Thyroid gland (tissue), 4 donors: ENCODE measurements at regions not wholly inside any gene's neighbourhood (a gene's known extent, or its start where the extent isn't known, plus 50 kb on each side); places are given as distances from the start of the nearest gene placed in this dataset.

ENCODE experiments used
- DNase-seq, 2 donors: peaks; one replicate each; pipeline ENCODE4 v3.0.0-alpha.2; 2019
- H3K27ac ChIP-seq, 3 donors: fragments of 200-600 bp; sonication (generic); 1 replicate in 2 of 3; 2 replicates in 1 of 3; pipeline ENCODE4 v1.5.1; 2016 to 2019; ENCODE audit warnings: mild to moderate bottlenecking in 1 of 3, moderate library complexity in 1 of 3
- H3K27me3 ChIP-seq: fragments of 200-600 bp; sonication (generic); one replicate; pipeline ENCODE4 v1.5.1; 2019
- H3K36me3 ChIP-seq, 2 donors: fragments of 200-600 bp; sonication (generic); one replicate each; pipeline ENCODE4 v1.5.1; 2016 to 2019
- H3K4me1 ChIP-seq, 2 donors: fragments of 200-600 bp; sonication (generic); one replicate each; pipeline ENCODE4 v1.5.1; 2017 to 2019
- H3K4me3 ChIP-seq, 3 donors: fragments of 200-600 bp; sonication (generic); replicated peaks in 1 of 3; 1 replicate in 2 of 3; 2 replicates in 1 of 3; pipeline ENCODE4 v1.5.1; 2016; ENCODE audit warnings: mild to moderate bottlenecking in 1 of 3
- H3K9me3 ChIP-seq: fragments of 200-600 bp; sonication (generic); one replicate; pipeline ENCODE4 v1.5.1; 2017
- POLR2A ChIP-seq, 2 donors: fragments of 450-650 bp; IDR thresholded peaks; one replicate each; pipeline ENCODE4 v1.6.1; 2017; ENCODE audit warnings: antibody characterized with exemption in 2 of 2, mild to moderate bottlenecking in 2 of 2, moderate library complexity in 1 of 2
- WGBS, 2 donors: methylation state at CpG; one replicate each; pipeline ENCODE4 v1.1.5; 2017; 5-methylcytosine and 5-hydroxymethylcytosine counted together
- intact Hi-C: fragments of 100-400 bp; cut with DNase I; formaldehyde crosslinking; loops from one replicate; pipeline ENCODE4 v1.15.1; 2023
- TF ChIP-seq, protein P1 (sequence below), 6 experiments: fragments of 200-600 bp in 3 of 6; fragments of 450-650 bp in 3 of 6; sonication (generic) in 3 of 6; IDR thresholded peaks; one replicate each; pipeline ENCODE4 v1.5.1; 2016 to 2019; ENCODE audit warnings: antibody characterized with exemption in 6 of 6, mild to moderate bottlenecking in 2 of 6, inconsistent platforms in 1 of 6, moderate library complexity in 1 of 6

DNA sequence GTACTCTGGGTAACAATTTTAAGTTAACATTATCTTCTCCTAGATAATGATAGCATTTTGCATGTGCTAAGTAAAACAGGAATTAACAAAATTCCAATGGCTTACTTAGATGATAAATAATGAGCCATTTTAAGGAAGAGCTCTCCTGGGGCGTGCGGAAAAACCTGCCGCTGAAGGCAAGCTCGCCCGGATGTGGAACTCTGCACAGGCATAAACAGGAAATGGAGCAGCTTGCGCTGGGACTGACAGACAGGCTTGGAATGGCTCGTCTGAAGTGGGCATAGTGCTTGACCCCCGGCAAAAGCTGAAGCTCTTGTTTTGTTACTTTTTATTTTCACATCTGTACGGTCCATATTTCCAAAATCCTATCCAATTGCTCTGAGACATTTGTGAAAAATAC, 169.2 kb downstream of the ZNF281 start:
- peaks cover 0 to 12% of the 10 kb centered on the region in 2 donors for H3K4me1 ChIP-seq
- no peak overlapping the region for H3K4me3 ChIP-seq
- TF ChIP-seq POLR2A (IDR thresholded peaks at IDR 0.05) = no peak
- TF ChIP-seq, protein P1, sequence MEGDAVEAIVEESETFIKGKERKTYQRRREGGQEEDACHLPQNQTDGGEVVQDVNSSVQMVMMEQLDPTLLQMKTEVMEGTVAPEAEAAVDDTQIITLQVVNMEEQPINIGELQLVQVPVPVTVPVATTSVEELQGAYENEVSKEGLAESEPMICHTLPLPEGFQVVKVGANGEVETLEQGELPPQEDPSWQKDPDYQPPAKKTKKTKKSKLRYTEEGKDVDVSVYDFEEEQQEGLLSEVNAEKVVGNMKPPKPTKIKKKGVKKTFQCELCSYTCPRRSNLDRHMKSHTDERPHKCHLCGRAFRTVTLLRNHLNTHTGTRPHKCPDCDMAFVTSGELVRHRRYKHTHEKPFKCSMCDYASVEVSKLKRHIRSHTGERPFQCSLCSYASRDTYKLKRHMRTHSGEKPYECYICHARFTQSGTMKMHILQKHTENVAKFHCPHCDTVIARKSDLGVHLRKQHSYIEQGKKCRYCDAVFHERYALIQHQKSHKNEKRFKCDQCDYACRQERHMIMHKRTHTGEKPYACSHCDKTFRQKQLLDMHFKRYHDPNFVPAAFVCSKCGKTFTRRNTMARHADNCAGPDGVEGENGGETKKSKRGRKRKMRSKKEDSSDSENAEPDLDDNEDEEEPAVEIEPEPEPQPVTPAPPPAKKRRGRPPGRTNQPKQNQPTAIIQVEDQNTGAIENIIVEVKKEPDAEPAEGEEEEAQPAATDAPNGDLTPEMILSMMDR (IDR thresholded peaks at IDR 0.05) = no peak
- no peaks in the 10 kb centered on the region for H3K27me3 ChIP-seq
- no peak for DNase-seq
- no peak overlapping the region for H3K27ac ChIP-seq
- 59 to 66% methylated on average over 9 of the region's 9 CpGs for WGBS, 2 donors
- no peaks in the 10 kb centered on the region for H3K9me3 ChIP-seq
- intact Hi-C loops = no loop called here
- no peaks in the 10 kb centered on the region for H3K36me3 ChIP-seq

DNA sequence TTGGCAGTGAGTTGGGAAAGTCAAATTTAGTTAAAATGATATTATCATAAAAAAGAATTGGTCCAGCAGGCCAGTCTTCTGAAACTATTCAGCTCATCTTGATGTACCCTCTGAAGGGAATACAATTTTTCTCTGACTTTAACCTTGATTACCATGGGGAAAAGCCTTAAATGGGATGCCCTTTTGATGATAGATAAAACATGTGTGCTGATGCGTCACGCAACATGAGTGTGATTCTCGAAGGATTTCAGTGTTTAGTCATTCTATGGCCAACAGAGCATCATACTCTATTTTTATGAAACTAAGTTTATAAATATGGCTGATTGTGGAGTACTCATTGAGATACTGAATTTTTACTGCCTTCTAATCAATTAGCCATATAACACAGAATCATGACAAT, 171.5 kb downstream of the ZNF281 start:
- intact Hi-C loops = no loop called here
- DNase-seq = no peak
- H3K36me3 ChIP-seq = no peaks in the 10 kb centered on the region
- H3K27me3 ChIP-seq = no peaks in the 10 kb centered on the region
- no peak overlapping the region for H3K27ac ChIP-seq
- no peak for TF ChIP-seq POLR2A (IDR thresholded peaks at IDR 0.05)
- TF ChIP-seq, protein P1 (IDR thresholded peaks at IDR 0.05) = no peak
- H3K4me3 ChIP-seq = no peak overlapping the region
- no peaks in the 10 kb centered on the region for H3K9me3 ChIP-seq
- H3K4me1 ChIP-seq = peaks cover 0 to 12% of the 10 kb centered on the region in 2 donors
- 88 to 94% methylated on average over 3 of the region's 3 CpGs for WGBS, 2 donors

DNA sequence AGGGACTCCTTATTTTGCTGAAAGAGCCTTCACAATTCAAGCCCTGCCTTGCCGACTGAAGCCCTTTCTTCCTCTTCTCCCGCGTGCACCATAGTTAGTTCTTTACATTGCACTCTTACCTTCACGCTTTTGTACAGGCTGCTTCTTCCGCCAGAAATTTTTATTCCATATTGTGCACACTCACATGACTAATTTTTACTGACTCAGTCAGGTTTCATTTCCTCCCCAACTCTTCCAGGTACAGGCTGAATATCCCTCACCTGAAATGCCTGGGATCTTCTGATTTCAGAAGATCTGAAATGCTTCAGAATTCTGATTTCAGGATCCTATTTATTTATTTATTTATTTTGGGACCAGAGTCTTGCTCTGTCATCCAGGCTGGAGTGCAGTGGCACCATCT, 172.8 kb downstream of the ZNF281 start:
- Histone ChIP-seq H3K36me3 (no peaks in the 10 kb centered on the region), H3K27me3 (no peaks in the 10 kb centered on the region), H3K4me3 (no peak overlapping the region), H3K9me3 (no peaks in the 10 kb centered on the region), H3K4me1 (peaks cover 0 to under 1% of the 10 kb centered on the region in 2 donors), H3K27ac (no peak overlapping the region)
- DNase-seq = no peak
- no peak for TF ChIP-seq POLR2A (IDR thresholded peaks at IDR 0.05)
- WGBS, 2 donors = 95 to 98% methylated on average over 5 of the region's 5 CpGs
- intact Hi-C loops = no loop called here

DNA sequence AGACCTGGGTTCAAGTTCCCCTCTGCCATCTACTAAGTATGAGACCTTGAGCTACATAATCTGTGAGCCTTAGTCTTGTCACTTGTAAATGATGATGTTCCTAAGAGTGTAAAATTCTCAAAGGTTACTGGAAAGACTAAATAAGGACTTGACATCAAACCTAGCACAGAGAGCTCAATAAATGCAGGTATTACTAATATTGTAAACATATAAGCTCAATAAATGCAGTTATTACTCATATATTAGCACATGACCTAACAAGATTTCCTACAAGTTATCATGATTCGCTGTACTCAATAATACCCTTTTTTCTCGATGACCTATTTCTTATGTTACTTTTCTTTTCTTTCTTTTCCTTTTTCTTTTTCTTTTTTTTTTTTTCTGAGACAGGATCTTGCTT, 174.9 kb downstream of the ZNF281 start:
- Histone ChIP-seq H3K36me3 (no peaks in the 10 kb centered on the region), H3K27ac (no peak overlapping the region), H3K27me3 (no peaks in the 10 kb centered on the region), H3K9me3 (no peaks in the 10 kb centered on the region), H3K4me1 (no peaks in the 10 kb centered on the region), H3K4me3 (no peak overlapping the region)
- TF ChIP-seq POLR2A (IDR thresholded peaks at IDR 0.05) = no peak
- TF ChIP-seq, protein P1 (IDR thresholded peaks at IDR 0.05) = no peak
- 98% methylated on average over 2 of the region's 2 CpGs for WGBS, 2 donors
- intact Hi-C loops = no loop called here
- DNase-seq = no peak

DNA sequence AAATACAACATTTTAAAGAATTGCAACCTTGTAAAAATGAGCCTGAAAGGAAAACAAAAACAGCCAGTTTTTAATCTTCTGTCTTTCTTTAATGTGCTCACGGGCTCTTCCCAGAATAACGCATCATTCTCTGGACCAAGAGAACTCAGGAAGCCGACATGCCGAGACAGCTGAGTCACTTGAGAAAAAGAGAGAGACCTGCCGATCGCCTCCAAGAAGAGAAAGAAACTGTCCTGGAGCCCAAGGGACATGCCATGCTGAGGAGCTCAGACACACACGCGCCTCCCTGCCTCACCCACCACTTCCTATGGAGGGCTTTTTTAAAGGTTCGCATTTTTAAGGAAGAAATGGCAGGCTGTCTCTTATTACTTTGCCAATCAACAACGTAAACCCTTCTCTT, 176.4 kb downstream of the ZNF281 start:
- H3K9me3 ChIP-seq = no peaks in the 10 kb centered on the region
- H3K4me1 ChIP-seq = no peaks in the 10 kb centered on the region
- DNase-seq = no peak
- TF ChIP-seq POLR2A (IDR thresholded peaks at IDR 0.05) = no peak
- TF ChIP-seq, protein P1 (IDR thresholded peaks at IDR 0.05) = no peak
- H3K4me3 ChIP-seq = no peak overlapping the region
- H3K27ac ChIP-seq = no peak overlapping the region
- intact Hi-C loops = no loop called here
- H3K27me3 ChIP-seq = no peaks in the 10 kb centered on the region
- H3K36me3 ChIP-seq = no peaks in the 10 kb centered on the region
- 71 to 78% methylated on average over 10 of the region's 10 CpGs for WGBS, 2 donors

DNA sequence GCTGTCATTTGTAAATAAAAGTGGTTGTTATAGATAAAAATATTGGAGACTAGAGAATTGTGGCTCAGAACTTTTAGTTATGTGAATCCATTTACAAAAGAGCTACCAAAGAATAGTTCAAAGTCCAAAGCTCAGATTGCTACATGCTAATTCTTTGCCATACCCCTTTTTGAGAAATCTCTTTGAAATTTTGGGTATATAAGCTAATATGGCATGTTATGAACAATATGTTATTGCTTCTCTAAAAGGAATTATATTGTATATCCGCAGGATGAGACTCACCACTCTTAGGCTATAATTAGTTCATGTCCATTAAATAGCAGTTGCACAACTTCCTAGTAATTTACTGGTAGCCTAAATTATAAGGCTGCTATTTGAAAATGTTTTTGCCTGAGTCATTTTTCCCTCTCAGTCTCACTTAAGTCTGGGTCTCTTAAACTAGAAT, 178.0 kb downstream of the ZNF281 start:
- 69 to 71% methylated on average over 1 of the region's 1 CpG for WGBS, 2 donors
- Histone ChIP-seq H3K27me3 (no peaks in the 10 kb centered on the region), H3K27ac (no peak overlapping the region), H3K4me1 (no peaks in the 10 kb centered on the region), H3K9me3 (no peaks in the 10 kb centered on the region), H3K4me3 (no peak overlapping the region), H3K36me3 (no peaks in the 10 kb centered on the region)
- DNase-seq = no peak
- intact Hi-C loops = no loop called here
- TF ChIP-seq, protein P1 (IDR thresholded peaks at IDR 0.05) = no peak
- TF ChIP-seq POLR2A (IDR thresholded peaks at IDR 0.05) = no peak
